IMR-90 (cell line): ENCODE measurements at regions not wholly inside any gene's neighbourhood (a gene's known extent, or its start where the extent isn't known, plus 50 kb on each side); places are given as distances from the start of the nearest gene placed in this dataset.

Experiments used
- ATAC-seq: fragments of 200-7000 bp; cut with Tn5 transposase; 2 replicates; pipeline ENCODE4 v1.9.1; 2020; ENCODE audit warnings: low read depth, mild to moderate bottlenecking, moderate library complexity
- BruUV-seq: library from RNA; stranded (reverse); fragments of 400-500 nt; replicated peaks from 2 replicates; lab custom pipeline; 2021; lab: Mats Ljungman, UMichigan
- CTCF ChIA-PET: fragments of 300-600 bp; formaldehyde crosslinking; extraction: SDS; loops from one replicate; lab custom pipeline; 2021; ENCODE audit warnings: antibody characterized with exemption; lab: Yijun Ruan, JAX
- POLR2A ChIA-PET: fragments of 300-600 bp; sonication (Branson Sonifier 250); formaldehyde crosslinking; loops from one replicate; lab custom pipeline; 2022; ENCODE audit warnings: antibody characterized with exemption; ENCODE audit not compliant: unreplicated experiment; lab: Charles Lee
- DNase-seq: peaks from one replicate; pipeline ENCODE4 v3.0.0; 2013
- H2AFZ ChIP-seq: replicated peaks from 2 replicates; pipeline ENCODE3; 2013; ENCODE audit warnings: low read length, mild to moderate bottlenecking; ENCODE audit not compliant: poor library complexity
- H2AK5ac ChIP-seq: 2 replicates; pipeline ENCODE4 v1.6.1; 2013; ENCODE audit warnings: low read depth, low read length, inconsistent platforms
- H2AK9ac ChIP-seq: replicated peaks from 2 replicates; pipeline ENCODE3; 2013; ENCODE audit warnings: mild to moderate bottlenecking, low read depth, low read length, moderate library complexity; ENCODE audit not compliant: poor library complexity
- H2BK120ac ChIP-seq: 2 replicates; pipeline ENCODE4 v1.6.1; 2013; ENCODE audit warnings: low read depth, low read length, inconsistent platforms
- H2BK15ac ChIP-seq: 3 replicates; pipeline ENCODE4 v1.6.1; 2013; ENCODE audit warnings: low read depth, low read length, inconsistent platforms
- H2BK20ac ChIP-seq: 2 replicates; pipeline ENCODE4 v1.6.1; 2013; ENCODE audit warnings: low read depth, mild to moderate bottlenecking, inconsistent platforms, low read length, moderate library complexity
- H2BK5ac ChIP-seq: 2 replicates; pipeline ENCODE4 v1.6.1; 2013; ENCODE audit warnings: mild to moderate bottlenecking, low read depth, low read length, inconsistent platforms; ENCODE audit not compliant: poor library complexity, severe bottlenecking
- H3K14ac ChIP-seq: replicated peaks from 2 replicates; pipeline ENCODE4 v1.6.1; 2013; ENCODE audit warnings: low read depth, low read length, inconsistent platforms
- H3K18ac ChIP-seq: 2 replicates; pipeline ENCODE4 v1.6.1; 2013; ENCODE audit warnings: low read depth, low read length, control low read depth
- H3K23ac ChIP-seq: 2 replicates; pipeline ENCODE4 v1.6.1; 2013; ENCODE audit warnings: low read depth, low read length, inconsistent platforms
- H3K27ac ChIP-seq: 2 replicates; pipeline ENCODE4 v1.5.1; 2013; ENCODE audit warnings: mild to moderate bottlenecking, control low read depth, low read length; ENCODE audit not compliant: insufficient read depth
- H3K27me3 ChIP-seq: 2 replicates; pipeline ENCODE4 v1.6.1; 2013; ENCODE audit warnings: low read length; ENCODE audit not compliant: control insufficient read depth, insufficient read depth
- H3K36me3 ChIP-seq: 2 replicates; pipeline ENCODE4 v1.6.1; 2013; ENCODE audit warnings: low read length, mixed read lengths; ENCODE audit not compliant: control insufficient read depth, insufficient read depth
- H3K4ac ChIP-seq: 2 replicates; pipeline ENCODE4 v1.6.1; 2013; ENCODE audit warnings: low read depth, low read length, inconsistent platforms
- H3K4me1 ChIP-seq: 2 replicates; pipeline ENCODE4 v1.6.1; 2013; ENCODE audit warnings: low read length, mixed read lengths; ENCODE audit not compliant: control insufficient read depth, insufficient read depth
- H3K4me2 ChIP-seq: 2 replicates; pipeline ENCODE4 v1.6.1; 2013; ENCODE audit warnings: low read depth, mild to moderate bottlenecking, control low read depth, low read length, moderate library complexity
- H3K4me3 ChIP-seq: 2 replicates; pipeline ENCODE4 v1.5.1; 2013; ENCODE audit warnings: low read depth, mild to moderate bottlenecking, control low read depth, low read length, moderate library complexity; ENCODE audit not compliant: insufficient read depth
- H3K56ac ChIP-seq: 2 replicates; pipeline ENCODE4 v1.6.1; 2013; ENCODE audit warnings: low read length, inconsistent platforms; ENCODE audit not compliant: insufficient read depth; ENCODE audit errors: extremely low read depth
- H3K79me1 ChIP-seq, 2 experiments: 2 replicates each; pipeline ENCODE4 v1.6.1; 2013; ENCODE audit warnings: low read length in 2 of 2, inconsistent platforms in 1 of 2, low read depth in 1 of 2
- H3K9ac ChIP-seq: 2 replicates; pipeline ENCODE4 v1.6.1; 2013; ENCODE audit warnings: low read depth, low read length, control low read depth
- H3K9me1 ChIP-seq: 2 replicates; pipeline ENCODE4 v1.6.1; 2013; ENCODE audit warnings: low read length, inconsistent platforms; ENCODE audit not compliant: insufficient read depth
- H3K9me3 ChIP-seq: 2 replicates; pipeline ENCODE4 v1.6.1; 2013; ENCODE audit warnings: low read length; ENCODE audit not compliant: control insufficient read depth, insufficient read depth
- H4K20me1 ChIP-seq: 2 replicates; pipeline ENCODE4 v1.6.1; 2013; ENCODE audit warnings: low read length, inconsistent platforms; ENCODE audit not compliant: insufficient read depth
- H4K5ac ChIP-seq: 2 replicates; pipeline ENCODE4 v1.6.1; 2013; ENCODE audit warnings: mild to moderate bottlenecking, low read depth, low read length, control low read depth
- H4K8ac ChIP-seq, 2 experiments: 2 replicates each; pipeline ENCODE4 v1.6.1; 2013; ENCODE audit warnings: low read depth in 2 of 2, low read length in 2 of 2, control low read depth in 1 of 2, inconsistent platforms in 1 of 2
- H4K91ac ChIP-seq: 2 replicates; pipeline ENCODE4 v1.6.1; 2013; ENCODE audit warnings: low read depth, low read length, inconsistent platforms; ENCODE audit not compliant: insufficient read depth
- MXI1 ChIP-seq: IDR thresholded peaks from 2 replicates; pipeline ENCODE4 v1.6.1; 2012; ENCODE audit warnings: low read depth, mild to moderate bottlenecking, low read length, moderate library complexity, borderline replicate concordance
- RAD21 ChIP-seq: IDR thresholded peaks from 2 replicates; pipeline ENCODE4 v1.6.1; 2012; ENCODE audit warnings: low read length, improper control_type of control experiment
- RFX5 ChIP-seq: IDR thresholded peaks from 2 replicates; pipeline ENCODE4 v1.8.0; 2012; ENCODE audit warnings: low read depth, mild to moderate bottlenecking, low read length, moderate library complexity
- USF2 ChIP-seq: fragments of 150-350 bp; IDR thresholded peaks from 2 replicates; pipeline ENCODE4 v1.6.1; 2017; ENCODE audit warnings: mild to moderate bottlenecking, antibody characterized with exemption, low read length, low read depth
- WGBS, 2 experiments: methylation state at CpG; one replicate each; pipeline versions ENCODE4 v1.1.5 to v1.1.7; 2013; ENCODE audit warnings: missing lambda C conversion rate in 2 of 2; ENCODE audit not compliant: insufficient read length in 1 of 2; ENCODE audit errors: extremely low coverage in 2 of 2; 5-methylcytosine and 5-hydroxymethylcytosine counted together
- dilution Hi-C: fragments of 300-500 bp; cut with HindIII; formaldehyde crosslinking; loops from one replicate; pipeline ENCODE4 v1.14.3; 2018; ENCODE audit warnings: low sequenced_read_pairs; ENCODE audit not compliant: unreplicated experiment
- in situ Hi-C: fragments of 300-500 bp; cut with MboI; formaldehyde crosslinking; loops from 3 replicates; pipeline ENCODE4 v1.14.3; 2019; ENCODE audit warnings: low sequenced_read_pairs, inconsistent platforms, mixed read lengths
- intact Hi-C: fragments of 100-400 bp; cut with micrococcal nuclease; formaldehyde crosslinking; loops from 2 replicates; pipeline ENCODE4 v1.10.0; 2022

GRCh38 chr5:25027061-25027460 lies 382.3 kb upstream of the CDH10 start:
- ChIA-PET POLR2A (no interaction called here), CTCF (no interaction called here)
- H3K27ac ChIP-seq = no peak overlapping the region
- TF ChIP-seq MXI1 (no peak), USF2 (no peak), RFX5 (no peak), RAD21 (no peak)
- no peak overlapping the region for H3K4me2 ChIP-seq
- H2BK20ac ChIP-seq = no peak overlapping the region
- in situ Hi-C loops (no loop called here), dilution Hi-C loops (no loop called here), intact Hi-C loops (no loop called here)
- ATAC-seq (no peak), DNase-seq (no peak)
- no peak overlapping the region for H4K8ac ChIP-seq
- H2BK120ac ChIP-seq = no peak overlapping the region
- H4K91ac ChIP-seq = no peak overlapping the region
- H3K27me3 ChIP-seq = no peaks in the 10 kb centered on the region
- H2BK15ac ChIP-seq = no peak overlapping the region
- no CpG with 5 or more reads among the region's 2 CpGs for WGBS, 2 experiments
- H3K4ac ChIP-seq = no peak overlapping the region
- H3K9me1 ChIP-seq = no peaks in the 10 kb centered on the region
- H4K5ac ChIP-seq = no peak overlapping the region
- no peaks in the 10 kb centered on the region for H3K36me3 ChIP-seq
- H3K9me3 ChIP-seq = peaks cover 2% of the 10 kb centered on the region; the same call in 1 of the 2 replicates
- no peak overlapping the region for H2AK9ac ChIP-seq
- no peak overlapping the region for H3K56ac ChIP-seq
- no peak overlapping the region for H3K18ac ChIP-seq
- no peak overlapping the region for H2AFZ ChIP-seq
- H3K4me3 ChIP-seq = no peak overlapping the region
- no peaks in the 10 kb centered on the region for H3K79me1 ChIP-seq
- no peak overlapping the region for H3K14ac ChIP-seq
- H4K20me1 ChIP-seq = no peaks in the 10 kb centered on the region
- no peak overlapping the region for H2BK5ac ChIP-seq
- no TSS peak for BruUV-seq
- H2AK5ac ChIP-seq = no peak overlapping the region
- H3K23ac ChIP-seq = no peak overlapping the region
- no peaks in the 10 kb centered on the region for H3K4me1 ChIP-seq
- H3K9ac ChIP-seq = no peak overlapping the region
